Transverse colon (tissue), 4 donors: ENCODE measurements at regions not wholly inside any gene's neighbourhood (a gene's known extent, or its start where the extent isn't known, plus 50 kb on each side); places are given as distances from the start of the nearest gene placed in this dataset.

ENCODE experiments used
- DNase-seq: peaks from one replicate; pipeline ENCODE4 v3.0.0-alpha.2; 2019
- H3K27ac ChIP-seq, 4 donors: fragments of 200-600 bp; sonication (generic); 2 replicates each; pipeline ENCODE4 v1.5.1; 2016 to 2018; ENCODE audit warnings: inconsistent platforms in 4 of 4
- H3K27me3 ChIP-seq: fragments of 200-600 bp; sonication (generic); 2 replicates; pipeline ENCODE4 v1.5.1; 2017; ENCODE audit warnings: inconsistent platforms
- H3K36me3 ChIP-seq, 4 donors: fragments of 200-600 bp; sonication (generic); 2 replicates each; pipeline ENCODE4 v1.5.1; 2017 to 2019; ENCODE audit warnings: inconsistent platforms in 4 of 4
- H3K4me1 ChIP-seq, 4 donors: fragments of 200-600 bp; sonication (generic); 2 replicates each; pipeline ENCODE4 v1.5.1; 2017 to 2020; ENCODE audit warnings: inconsistent platforms in 4 of 4
- H3K4me3 ChIP-seq, 4 donors: fragments of 200-600 bp; sonication (generic); 1 replicate in 1 of 4; 2 replicates in 3 of 4; pipeline versions ENCODE4 v1.5.1 to v1.6.1; 2017 to 2019; ENCODE audit warnings: inconsistent platforms in 4 of 4
- H3K9me3 ChIP-seq, 2 donors: fragments of 200-600 bp; sonication (generic); 2 replicates each; pipeline ENCODE4 v1.5.1; 2017 to 2019; ENCODE audit warnings: inconsistent platforms in 2 of 2
- EP300 ChIP-seq: sonication (generic); formaldehyde crosslinking; IDR thresholded peaks from one replicate; pipeline ENCODE4 v1.6.1; 2017; ENCODE audit warnings: antibody characterized with exemption, low read depth
- POLR2A ChIP-seq: fragments of 450-650 bp; IDR thresholded peaks from one replicate; pipeline ENCODE4 v1.6.1; 2016; ENCODE audit warnings: antibody characterized with exemption, mild to moderate bottlenecking, moderate library complexity
- POLR2AphosphoS5 ChIP-seq, 3 donors: sonication (generic); formaldehyde crosslinking; IDR thresholded peaks; one replicate each; pipeline ENCODE4 v1.6.1; 2016; ENCODE audit warnings: antibody characterized with exemption in 3 of 3
- WGBS, 2 donors: methylation state at CpG; one replicate each; pipeline ENCODE4 v1.1.5; 2018; ENCODE audit warnings: low coverage in 1 of 2; 5-methylcytosine and 5-hydroxymethylcytosine counted together
- in situ Hi-C, 4 donors: fragments of 200-750 bp; cut with MboI; loops; one replicate each; pipeline versions ENCODE4 v1.15.0 to v1.15.1; 2017; ENCODE audit warnings: low sequenced_read_pairs in 3 of 4, low pct_ligation_motif_present in 1 of 4, low pct_unique_long_range_greater_than_20kb in 1 of 4
- intact Hi-C: fragments of 100-400 bp; cut with DNase I; formaldehyde crosslinking; loops from one replicate; pipeline ENCODE4 v1.15.1; 2023; ENCODE audit warnings: low total_unique reads
- TF ChIP-seq, protein P1 (sequence below), 5 experiments: fragments of 200-600 bp in 3 of 5; fragments of 450-650 bp in 2 of 5; sonication (generic) in 3 of 5; IDR thresholded peaks; 1 replicate in 2 of 5; 2 replicates in 3 of 5; pipeline ENCODE4 v1.5.1; 2016 to 2017; ENCODE audit warnings: antibody characterized with exemption in 5 of 5, inconsistent platforms in 3 of 5, mild to moderate bottlenecking in 2 of 5, moderate library complexity in 1 of 5

DNA sequence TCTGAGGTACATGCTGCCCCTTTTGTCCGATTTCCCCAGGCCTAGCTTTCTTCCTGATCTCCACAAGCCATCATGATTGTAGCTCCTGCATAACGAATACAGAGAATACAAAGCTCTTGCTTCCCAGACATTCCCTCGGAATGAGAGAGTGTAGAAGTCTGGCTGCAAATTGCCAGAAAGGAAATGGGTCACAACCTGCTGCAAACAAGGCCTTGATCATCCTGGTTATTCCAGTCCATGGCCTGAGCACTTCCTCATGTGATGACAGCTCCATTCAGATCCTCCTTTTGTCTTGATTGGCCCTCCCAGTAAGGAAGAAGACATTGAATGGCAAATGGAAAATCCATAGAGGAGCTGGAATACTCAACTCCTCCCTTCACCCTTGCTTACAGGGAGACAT is 136.0 kb upstream of the ADRA1B start:
- Histone ChIP-seq H3K27ac (no peak overlapping the region), H3K27me3 (no peaks in the 10 kb centered on the region), H3K4me1 (no peaks in the 10 kb centered on the region), H3K4me3 (no peak overlapping the region), H3K9me3 (no peaks in the 10 kb centered on the region), H3K36me3 (no peaks in the 10 kb centered on the region)
- TF ChIP-seq EP300 (no peak), POLR2AphosphoS5 (IDR thresholded peaks at IDR 0.05) (no peak), POLR2A (no peak)
- TF ChIP-seq, protein P1, sequence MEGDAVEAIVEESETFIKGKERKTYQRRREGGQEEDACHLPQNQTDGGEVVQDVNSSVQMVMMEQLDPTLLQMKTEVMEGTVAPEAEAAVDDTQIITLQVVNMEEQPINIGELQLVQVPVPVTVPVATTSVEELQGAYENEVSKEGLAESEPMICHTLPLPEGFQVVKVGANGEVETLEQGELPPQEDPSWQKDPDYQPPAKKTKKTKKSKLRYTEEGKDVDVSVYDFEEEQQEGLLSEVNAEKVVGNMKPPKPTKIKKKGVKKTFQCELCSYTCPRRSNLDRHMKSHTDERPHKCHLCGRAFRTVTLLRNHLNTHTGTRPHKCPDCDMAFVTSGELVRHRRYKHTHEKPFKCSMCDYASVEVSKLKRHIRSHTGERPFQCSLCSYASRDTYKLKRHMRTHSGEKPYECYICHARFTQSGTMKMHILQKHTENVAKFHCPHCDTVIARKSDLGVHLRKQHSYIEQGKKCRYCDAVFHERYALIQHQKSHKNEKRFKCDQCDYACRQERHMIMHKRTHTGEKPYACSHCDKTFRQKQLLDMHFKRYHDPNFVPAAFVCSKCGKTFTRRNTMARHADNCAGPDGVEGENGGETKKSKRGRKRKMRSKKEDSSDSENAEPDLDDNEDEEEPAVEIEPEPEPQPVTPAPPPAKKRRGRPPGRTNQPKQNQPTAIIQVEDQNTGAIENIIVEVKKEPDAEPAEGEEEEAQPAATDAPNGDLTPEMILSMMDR (IDR thresholded peaks at IDR 0.05) = no peak
- 80 to 83% methylated on average over 1 to 3 of the region's 3 CpGs for WGBS, 2 donors
- DNase-seq = no peak
- in situ Hi-C loops = no loop called here
- intact Hi-C loops = no loop called here

DNA sequence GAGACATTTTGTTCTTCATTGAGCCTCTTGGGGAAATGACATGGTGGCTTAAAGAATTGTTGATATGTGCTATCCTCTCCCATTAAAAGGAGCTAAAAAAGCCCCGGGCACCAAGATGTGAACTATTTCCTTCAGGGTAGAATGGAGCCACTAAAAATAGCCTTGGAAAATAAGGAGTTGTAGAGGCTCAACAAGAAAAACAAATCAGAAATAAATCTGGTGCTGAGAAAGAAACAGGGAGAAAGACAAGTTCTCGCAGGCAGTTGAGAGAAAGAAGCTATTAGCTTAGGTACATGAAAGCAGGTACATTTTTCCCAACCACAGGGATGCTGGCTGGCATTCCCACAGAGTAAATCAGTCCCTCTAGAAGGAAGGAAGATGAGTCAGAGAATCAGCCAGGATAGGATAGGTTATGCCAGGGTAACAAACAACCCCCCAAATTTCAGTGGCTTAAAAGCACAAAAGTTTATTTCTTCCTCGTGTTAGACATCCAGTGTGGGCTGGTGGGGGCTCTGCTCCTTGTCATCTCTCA is 134.6 kb upstream of the ADRA1B start:
- in situ Hi-C loops = no loop called here
- intact Hi-C loops = no loop called here
- 70 to 77% methylated on average over 3 of the region's 3 CpGs for WGBS, 2 donors

DNA sequence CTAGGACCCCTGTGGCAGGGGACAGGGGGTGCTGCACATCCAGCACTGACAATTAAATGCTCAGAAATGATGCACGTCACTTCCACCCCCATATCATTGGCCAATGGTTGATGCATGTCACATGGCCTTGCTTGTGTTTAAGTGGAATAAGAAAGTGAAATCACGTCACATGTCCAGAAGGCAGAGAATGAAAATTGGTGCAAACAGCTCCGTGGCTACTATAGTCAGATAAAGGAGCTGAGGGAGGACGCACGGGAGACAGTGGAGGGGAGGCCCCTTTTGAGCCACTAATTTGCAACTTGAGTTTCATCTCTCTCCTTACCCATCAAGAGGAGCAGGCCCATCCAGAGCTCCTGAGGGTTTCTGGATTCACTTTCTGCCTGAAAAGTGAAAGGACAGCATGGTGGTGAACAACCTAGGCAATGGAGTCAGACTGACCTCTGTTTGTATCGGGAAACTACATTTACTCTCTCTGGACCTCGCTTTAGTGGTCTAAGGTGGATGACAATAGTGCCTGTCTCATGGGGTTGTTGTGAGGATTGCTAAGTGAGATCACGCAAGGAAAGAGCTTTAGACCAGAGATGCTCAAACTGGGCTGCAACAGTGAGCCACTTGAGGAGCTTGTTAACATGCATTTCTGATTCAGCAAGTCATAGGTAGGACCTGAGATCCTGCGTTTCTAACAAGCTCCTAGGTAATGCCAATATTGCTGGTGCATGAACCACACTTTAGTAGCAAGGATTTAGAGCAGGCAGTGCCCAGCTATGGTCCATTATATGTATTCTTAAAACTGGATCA is 133.9 kb upstream of the ADRA1B start:
- Histone ChIP-seq H3K4me1 (no peaks in the 10 kb centered on the region), H3K36me3 (no peaks in the 10 kb centered on the region), H3K27me3 (no peaks in the 10 kb centered on the region), H3K9me3 (no peaks in the 10 kb centered on the region), H3K27ac (no peak overlapping the region), H3K4me3 (no peak overlapping the region)
- intact Hi-C loops = no loop called here
- 77 to 81% methylated on average over 5 to 9 of the region's 9 CpGs for WGBS, 2 donors
- no peak for TF ChIP-seq POLR2AphosphoS5 (IDR thresholded peaks at IDR 0.05)
- TF ChIP-seq POLR2A = no peak
- no peak for TF ChIP-seq EP300
- TF ChIP-seq, protein P1 (IDR thresholded peaks at IDR 0.05) = no peak
- DNase-seq = no peak
- in situ Hi-C loops = no loop called here

More for the DNA sequence above, 134.6 kb upstream of the ADRA1B start:
- Histone ChIP-seq H3K4me3 (no peak overlapping the region), H3K4me1 (no peaks in the 10 kb centered on the region), H3K9me3 (no peaks in the 10 kb centered on the region), H3K36me3 (no peaks in the 10 kb centered on the region), H3K27me3 (no peaks in the 10 kb centered on the region), H3K27ac (no peak overlapping the region)
- TF ChIP-seq POLR2A (no peak), POLR2AphosphoS5 (IDR thresholded peaks at IDR 0.05) (no peak), EP300 (no peak)
- TF ChIP-seq, protein P1 (IDR thresholded peaks at IDR 0.05) = no peak
- DNase-seq = no peak

DNA sequence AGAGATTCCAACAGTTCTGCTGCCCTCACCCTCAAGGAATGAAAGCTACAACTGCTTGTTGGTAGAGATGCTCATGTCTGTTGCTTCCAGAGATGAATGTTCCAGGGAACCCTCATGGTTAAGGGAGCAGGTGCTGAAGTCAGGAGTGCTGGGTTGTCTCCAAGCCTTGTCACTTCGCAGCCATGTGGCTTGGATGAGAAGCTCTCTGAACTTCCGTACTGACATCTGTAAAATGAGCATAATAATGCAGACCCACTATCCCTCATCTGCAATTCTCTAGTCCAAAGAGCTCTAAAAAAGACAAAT is 133.3 kb upstream of the ADRA1B start:
- TF ChIP-seq EP300 (no peak), POLR2A (no peak), POLR2AphosphoS5 (IDR thresholded peaks at IDR 0.05) (no peak)
- TF ChIP-seq, protein P1 (IDR thresholded peaks at IDR 0.05) = no peak
- no peaks in the 10 kb centered on the region for H3K27me3 ChIP-seq
- in situ Hi-C loops (no loop called here), intact Hi-C loops (no loop called here)
- no peaks in the 10 kb centered on the region for H3K9me3 ChIP-seq
- no peaks in the 10 kb centered on the region for H3K36me3 ChIP-seq
- no peak for DNase-seq
- WGBS, 2 donors = 84% methylated on average over 2 of the region's 2 CpGs; no CpG with 5 or more reads in 1 of the 2 donors
- peaks cover 0 to 4% (median 0%) of the 10 kb centered on the region in 4 donors for H3K4me1 ChIP-seq
- H3K27ac ChIP-seq = no peak overlapping the region
- H3K4me3 ChIP-seq = no peak overlapping the region
